Caco-2 (cell line): ENCODE measurements at regions not wholly inside any gene's neighbourhood (a gene's known extent, or its start where the extent isn't known, plus 50 kb on each side); places are given as distances from the start of the nearest gene placed in this dataset.

Experiments
- BruUV-seq: library from RNA; stranded (reverse); fragments of 400-500 nt; replicated peaks from 2 replicates; lab custom pipeline; 2021; lab: Mats Ljungman, UMichigan
- CTCF ChIA-PET: fragments of 300-600 bp; sonication (Branson Sonifier 250); formaldehyde crosslinking; loops from one replicate; lab custom pipeline; 2022; ENCODE audit warnings: antibody characterized with exemption; lab: Charles Lee
- POLR2A ChIA-PET: fragments of 300-600 bp; sonication (Branson Sonifier 250); formaldehyde crosslinking; loops from one replicate; lab custom pipeline; 2022; ENCODE audit warnings: antibody characterized with exemption; lab: Charles Lee
- DNase-seq, 2 experiments: peaks; one replicate each; pipeline versions ENCODE4 v3.0.0 to v3.0.0-alpha.2; 2020 to 2022
- H3K27me3 ChIP-seq: replicated peaks from 2 replicates; pipeline ENCODE4 v1.6.0; 2011; ENCODE audit warnings: low read length; ENCODE audit not compliant: control insufficient read depth, insufficient read depth
- H3K36me3 ChIP-seq: 2 replicates; pipeline ENCODE4 v1.5.1; 2011; ENCODE audit warnings: low read length; ENCODE audit not compliant: control insufficient read depth, insufficient read depth
- H3K4me1 ChIP-seq: fragments of 250-450 bp; sonication (Bioruptor Pico); 2 replicates; pipeline ENCODE4 v1.5.1; 2020; ENCODE audit warnings: mild to moderate bottlenecking
- H3K4me3 ChIP-seq: 2 replicates; pipeline ENCODE4 v1.5.1; 2011; ENCODE audit warnings: low read depth, mild to moderate bottlenecking, control low read depth, low read length
- H3K9me3 ChIP-seq: fragments of 250-450 bp; sonication (Bioruptor Pico); 2 replicates; pipeline ENCODE4 v1.5.1; 2020; ENCODE audit warnings: mild to moderate bottlenecking, moderate library complexity
- H3K27ac Mint-ChIP-seq: one replicate; pipeline ENCODE4 v1.8.0; 2022; ENCODE audit warnings: mixed read lengths; ENCODE audit not compliant: unreplicated experiment
- H3K27me3 Mint-ChIP-seq: one replicate; pipeline ENCODE4 v1.8.0; 2022; ENCODE audit warnings: mixed read lengths; ENCODE audit not compliant: insufficient read depth, unreplicated experiment
- H3K36me3 Mint-ChIP-seq: one replicate; pipeline ENCODE4 v1.8.0; 2022; ENCODE audit warnings: mild to moderate bottlenecking, mixed read lengths; ENCODE audit not compliant: insufficient read depth, unreplicated experiment
- H3K4me1 Mint-ChIP-seq: one replicate; pipeline ENCODE4 v1.8.0; 2022; ENCODE audit warnings: low read depth, mixed read lengths; ENCODE audit not compliant: unreplicated experiment
- H3K4me3 Mint-ChIP-seq: one replicate; pipeline ENCODE4 v1.8.0; 2022; ENCODE audit warnings: mild to moderate bottlenecking, moderate library complexity, mixed read lengths; ENCODE audit not compliant: unreplicated experiment
- H3K9me3 Mint-ChIP-seq: one replicate; pipeline ENCODE4 v1.8.0; 2022; ENCODE audit warnings: mixed read lengths; ENCODE audit not compliant: unreplicated experiment
- CTCF ChIP-seq, 2 experiments: fragments of 200-600 bp in 1 of 2; IDR thresholded peaks; 1 replicate in 1 of 2; 2 replicates in 1 of 2; pipeline versions ENCODE4 v1.5.1 to v1.8.0; 2011 to 2022; ENCODE audit warnings: antibody characterized with exemption in 1 of 2, control low read depth in 1 of 2, inconsistent platforms in 1 of 2, low read depth in 1 of 2, low read length in 1 of 2, mild to moderate bottlenecking in 1 of 2, moderate library complexity in 1 of 2; ENCODE audit not compliant: insufficient read depth in 1 of 2, severe bottlenecking in 1 of 2, unreplicated experiment in 1 of 2
- intact Hi-C: fragments of 100-400 bp; cut with micrococcal nuclease; formaldehyde crosslinking; loops from one replicate; pipeline ENCODE4 v1.10.0; 2022; ENCODE audit not compliant: unreplicated experiment

DNA sequence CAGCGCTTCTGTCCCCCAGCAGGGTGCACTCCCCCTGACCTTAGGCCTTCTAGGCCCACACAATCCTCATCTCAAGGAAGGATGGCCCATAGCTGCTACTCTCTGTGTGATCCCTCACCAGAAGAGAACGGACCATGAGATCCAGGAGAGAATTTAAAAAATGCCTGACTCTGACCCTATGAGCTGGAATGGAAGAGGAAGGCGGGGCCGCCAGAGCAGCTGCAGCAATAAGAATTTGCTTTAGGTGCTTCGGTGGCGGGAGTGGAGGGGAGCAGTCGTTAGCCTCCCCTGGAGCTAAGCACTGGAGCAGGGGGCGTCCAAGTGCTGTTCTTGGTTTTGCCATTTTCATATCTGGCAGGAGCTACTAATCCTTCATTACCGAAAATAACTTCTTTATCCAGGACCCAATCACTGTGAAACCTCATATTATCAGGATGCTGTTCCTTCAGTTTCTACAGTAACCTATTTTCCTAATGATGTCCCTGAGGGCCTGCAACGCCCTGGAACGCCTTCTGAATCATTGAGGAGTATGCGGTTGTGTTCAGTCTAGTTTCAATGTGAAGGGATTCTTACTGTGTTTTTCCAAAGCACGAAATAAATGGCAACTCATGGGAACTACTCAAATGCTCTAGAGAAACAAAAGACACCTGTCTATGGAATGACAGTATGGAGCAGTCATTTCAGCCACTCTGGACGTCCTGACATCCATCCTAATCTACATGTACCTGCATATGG lies 105.1 kb upstream of the SIX2 start:
- H3K9me3 ChIP-seq, result no peaks in the 10 kb centered on the region
- Mint-ChIP-seq H3K4me3 (no peak overlapping the region), H3K27ac (no peak overlapping the region), H3K9me3 (peaks cover 5% of the 10 kb centered on the region), H3K4me1 (peaks cover 10% of the 10 kb centered on the region), H3K27me3 (no peaks in the 10 kb centered on the region), H3K36me3 (no peaks in the 10 kb centered on the region)
- peak in 1 of 2 experiments; percentile 16 for DNase-seq
- no peaks in the 10 kb centered on the region for H3K27me3 ChIP-seq
- no peak overlapping the region for H3K4me3 ChIP-seq
- H3K4me1 ChIP-seq, result peaks cover 7% of the 10 kb centered on the region
- TF ChIP-seq CTCF (IDR thresholded peaks at IDR 0.05; ENCODE audit: insufficient read depth in 1 of 2, low read depth in 1 of 2, low read length in 1 of 2, severe bottlenecking in 1 of 2, unreplicated experiment in 1 of 2), result no peak
- no TSS peak for BruUV-seq
- no peaks in the 10 kb centered on the region for H3K36me3 ChIP-seq
- CTCF ChIA-PET, result no interaction called here
- POLR2A ChIA-PET, result no interaction called here
- intact Hi-C loops, result no loop called here

GRCh38 chr2:45112750-45113149 lies 103.5 kb upstream of the SIX2 start:
- H3K36me3 Mint-ChIP-seq, result no peaks in the 10 kb centered on the region
- H3K9me3 Mint-ChIP-seq, result no peaks in the 10 kb centered on the region
- Histone ChIP-seq H3K36me3 (no peaks in the 10 kb centered on the region), H3K9me3 (no peaks in the 10 kb centered on the region), H3K27me3 (no peaks in the 10 kb centered on the region), H3K4me1 (no peaks in the 10 kb centered on the region), H3K4me3 (no peak overlapping the region)
- no peak for DNase-seq
- H3K4me1 Mint-ChIP-seq, result peaks cover 7% of the 10 kb centered on the region
- intact Hi-C loops, result no loop called here
- no TSS peak for BruUV-seq
- POLR2A ChIA-PET, result no interaction called here
- CTCF ChIA-PET, result no interaction called here
- H3K4me3 Mint-ChIP-seq, result no peak overlapping the region
- H3K27me3 Mint-ChIP-seq, result no peaks in the 10 kb centered on the region
- TF ChIP-seq CTCF (IDR thresholded peaks at IDR 0.05; ENCODE audit: insufficient read depth in 1 of 2, low read depth in 1 of 2, low read length in 1 of 2, severe bottlenecking in 1 of 2, unreplicated experiment in 1 of 2), result no peak
- no peak overlapping the region for H3K27ac Mint-ChIP-seq

GRCh38 chr2:45105050-45105582 lies 95.9 kb upstream of the SIX2 start:
- no peak overlapping the region for H3K4me3 Mint-ChIP-seq
- no peak for TF ChIP-seq CTCF (IDR thresholded peaks at IDR 0.05; ENCODE audit: insufficient read depth in 1 of 2, low read depth in 1 of 2, low read length in 1 of 2, severe bottlenecking in 1 of 2, unreplicated experiment in 1 of 2)
- H3K27ac Mint-ChIP-seq, result no peak overlapping the region
- H3K36me3 Mint-ChIP-seq, result no peaks in the 10 kb centered on the region
- H3K9me3 Mint-ChIP-seq, result no peaks in the 10 kb centered on the region
- POLR2A ChIA-PET, result no interaction called here
- Histone ChIP-seq H3K4me3 (no peak overlapping the region), H3K4me1 (no peaks in the 10 kb centered on the region), H3K36me3 (no peaks in the 10 kb centered on the region), H3K27me3 (no peaks in the 10 kb centered on the region; the same call in 1 of the 2 replicates), H3K9me3 (no peaks in the 10 kb centered on the region; the same call in 1 of the 2 replicates)
- intact Hi-C loops, result no loop called here
- DNase-seq, result no peak
- no peaks in the 10 kb centered on the region for H3K27me3 Mint-ChIP-seq
- CTCF ChIA-PET, result no interaction called here
- no TSS peak for BruUV-seq
- H3K4me1 Mint-ChIP-seq, result no peaks in the 10 kb centered on the region
